K562 (cell line): ENCODE measurements at regions not wholly inside any gene's neighbourhood (a gene's known extent, or its start where the extent isn't known, plus 50 kb on each side); places are given as distances from the start of the nearest gene placed in this dataset.

ENCODE experiments used
- EP300 ChIP-seq: IDR thresholded peaks from 2 replicates; pipeline ENCODE4 v1.6.1; 2012; ENCODE audit warnings: low read length, improper control_type of control experiment
- JUNB ChIP-seq: fragments of 450-650 bp; formaldehyde crosslinking; conservative IDR thresholded peaks from 2 replicates; pipeline ENCODE4 v1.4.0; 2020; ENCODE audit warnings: mild to moderate bottlenecking
- MED1 ChIP-seq: sonication (generic); formaldehyde crosslinking; IDR thresholded peaks from 2 replicates; pipeline ENCODE4 v1.8.1; 2023; ENCODE audit warnings: missing genetic modification reagents, borderline replicate concordance
- NCOA1 ChIP-seq: fragments of 450-650 bp; IDR thresholded peaks from 2 replicates; pipeline ENCODE4 v1.6.1; 2016; ENCODE audit warnings: low read depth
- RCOR1 ChIP-seq, 2 experiments: IDR thresholded peaks; 2 replicates each; pipeline ENCODE4 v1.6.1; 2012; ENCODE audit warnings: low read depth in 2 of 2, low read length in 2 of 2, borderline replicate concordance in 1 of 2, improper control_type of control experiment in 1 of 2
- RFX5 ChIP-seq: IDR thresholded peaks from 2 replicates; pipeline ENCODE4 v1.6.1; 2011; ENCODE audit warnings: low read depth, mild to moderate bottlenecking, improper control_type of control experiment, low read length
- TAF1 ChIP-seq: IDR thresholded peaks from 2 replicates; pipeline ENCODE4 v1.6.1; 2011; ENCODE audit warnings: mild to moderate bottlenecking, low read length, moderate library complexity; ENCODE audit not compliant: insufficient read depth, control insufficient read depth, severe bottlenecking; ENCODE audit errors: extremely low read depth
- ZNF79 ChIP-seq: fragments of 250-450 bp; sonication (Bioruptor Pico); IDR thresholded peaks from 2 replicates; pipeline ENCODE4 v1.4.0; 2020; ENCODE audit warnings: low read depth, mild to moderate bottlenecking, moderate library complexity

DNA sequence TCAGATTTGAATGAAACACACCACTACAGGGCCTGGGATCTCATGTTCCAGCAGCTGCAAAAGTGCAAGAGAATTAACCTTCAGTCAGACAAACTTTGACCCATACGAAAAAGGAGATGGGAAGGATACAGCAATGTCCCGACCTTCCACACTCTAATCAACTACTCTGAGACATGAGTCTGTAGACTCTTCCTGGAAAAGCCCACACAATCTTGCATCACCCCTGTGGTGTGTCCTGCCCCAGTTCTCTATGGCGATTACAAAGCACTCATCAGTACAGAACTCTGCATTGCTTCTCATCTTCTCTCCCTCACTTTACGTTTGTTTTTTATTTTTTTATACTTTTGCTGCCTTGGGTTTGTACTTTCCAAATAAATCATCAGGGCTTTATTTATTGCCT lies 241.0 kb upstream of the KIF2A start:
- TF ChIP-seq RCOR1 (IDR thresholded peaks at IDR 0.05; ENCODE audit: borderline replicate concordance in 1 of 2, low read depth in 2 of 2, low read length in 2 of 2) (no peak), JUNB (CRISPR knock-in tag) (no peak), TAF1 (no peak), NCOA1 (no peak), RFX5 (no peak), ZNF79 (CRISPR knock-in tag) (no peak), MED1 (CRISPR knock-in tag) (no peak), EP300 (no peak)
